ENCODE measurements at regions not wholly inside any gene's neighbourhood (a gene's known extent, or its start where the extent isn't known, plus 50 kb on each side); places are given as distances from the start of the nearest gene placed in this dataset.
"Not testable (repeated sequence)": the region's sequence is repeated elsewhere in the genome, so short reads cannot be mapped to it uniquely, and the experiment has no call there.

GRCh38 chr16:16882766-16883165 is 503.8 kb downstream of the NPIPA7 start:
- DNase-seq = no peak

- DNase-seq = no peak
Measured at GRCh38 chr16:16884451-16884850, 505.5 kb downstream of the NPIPA7 start.

GRCh38 chr16:16887193-16887592 is 508.3 kb downstream of the NPIPA7 start:
- DNase-seq = no peak

- no peak for DNase-seq
Measured at GRCh38 chr16:16890964-16891363, 512.0 kb downstream of the NPIPA7 start.

GRCh38 chr16:16904601-16905000 is 525.7 kb downstream of the NPIPA7 start:
- no peak for DNase-seq

- DNase-seq = no peak
Measured at GRCh38 chr16:16905850-16906249, 526.9 kb downstream of the NPIPA7 start.

GRCh38 chr16:16907089-16907488 is 528.1 kb downstream of the NPIPA7 start:
- DNase-seq = no peak

- DNase-seq = no peak
Measured at GRCh38 chr16:16908077-16908476, 529.1 kb downstream of the NPIPA7 start.

GRCh38 chr16:16909126-16909525 is 530.2 kb downstream of the NPIPA7 start:
- no peak for DNase-seq

- no peak for DNase-seq
Measured at GRCh38 chr16:16910666-16911065, 531.7 kb downstream of the NPIPA7 start.

- DNase-seq = no peak
Measured at GRCh38 chr16:16915771-16916170, 536.8 kb downstream of the NPIPA7 start.

GRCh38 chr16:16917191-16917785 is 538.3 kb downstream of the NPIPA7 start:
- DNase-seq = no peak

- no peak for DNase-seq
Measured at GRCh38 chr16:16923479-16923878, 544.5 kb downstream of the NPIPA7 start.

GRCh38 chr16:16924613-16925012 is 545.7 kb downstream of the NPIPA7 start:
- DNase-seq = no peak

GRCh38 chr16:16925432-16925831 is 545.3 kb downstream of the XYLT1 start:
- DNase-seq = no peak

- DNase-seq = no peak
Measured at GRCh38 chr16:16928532-16929109, 542.1 kb downstream of the XYLT1 start.

- no peak for DNase-seq
Measured at GRCh38 chr16:16930309-16931000, 540.3 kb downstream of the XYLT1 start.

- DNase-seq = no peak
Measured at GRCh38 chr16:16933861-16934260, 536.9 kb downstream of the XYLT1 start.

- no peak for DNase-seq
Measured at GRCh38 chr16:16934660-16935059, 536.1 kb downstream of the XYLT1 start.

GRCh38 chr16:16935909-16936308 is 534.9 kb downstream of the XYLT1 start:
- DNase-seq = not testable (repeated sequence)

GRCh38 chr16:16937576-16937975 is 533.2 kb downstream of the XYLT1 start:
- DNase-seq = no peak

- no peak for DNase-seq
Measured at GRCh38 chr16:16938009-16938408, 532.8 kb downstream of the XYLT1 start.

GRCh38 chr16:16938980-16939379 is 531.8 kb downstream of the XYLT1 start:
- no peak for DNase-seq

GRCh38 chr16:16940351-16940750 is 530.4 kb downstream of the XYLT1 start:
- no peak for DNase-seq

Data from fibroblast of skin of scalp (primary cell).